SK-N-MC (cell line): ENCODE measurements at regions not wholly inside any gene's neighbourhood (a gene's known extent, or its start where the extent isn't known, plus 50 kb on each side); places are given as distances from the start of the nearest gene placed in this dataset.

ENCODE experiments used
- DNase-seq: peaks from one replicate; pipeline ENCODE4 v3.0.0-alpha.2; 2011; ENCODE audit warnings: low read depth, low spot score
- H3K27ac ChIP-seq: fragments of 200-600 bp; sonication (generic); 2 replicates; pipeline ENCODE4 v1.5.1; 2016; ENCODE audit warnings: mixed run types
- H3K36me3 ChIP-seq: fragments of 200-600 bp; sonication (generic); 2 replicates; pipeline ENCODE4 v1.6.1; 2017; ENCODE audit warnings: antibody characterized with exemption, low read length, mixed read lengths; ENCODE audit not compliant: insufficient read depth
- H3K4me3 ChIP-seq: fragments of 200-600 bp; sonication (generic); 2 replicates; pipeline ENCODE4 v1.5.1; 2016
- H3K9ac ChIP-seq: fragments of 200-600 bp; sonication (generic); 2 replicates; pipeline ENCODE4 v1.8.0; 2017; ENCODE audit warnings: mixed run types, mixed read lengths; ENCODE audit not compliant: insufficient read length
- H3K9me3 ChIP-seq: fragments of 200-600 bp; sonication (generic); 2 replicates; pipeline ENCODE4 v1.6.1; 2017; ENCODE audit warnings: low read depth, mild to moderate bottlenecking, antibody characterized with exemption, low read length, moderate library complexity, mixed read lengths
- EZH2 ChIP-seq: fragments of 200-600 bp; sonication (generic); IDR thresholded peaks from one replicate; pipeline ENCODE4 v1.6.1; 2017; ENCODE audit warnings: antibody characterized with exemption
- FOXP2 ChIP-seq: optimal IDR thresholded peaks from 2 replicates; pipeline ENCODE3; 2011; ENCODE audit warnings: mild to moderate bottlenecking, moderate library complexity; ENCODE audit not compliant: insufficient read depth; ENCODE audit errors: extremely low read length, control extremely low read depth
- POLR2AphosphoS5 ChIP-seq: IDR thresholded peaks from 2 replicates; pipeline ENCODE4 v1.6.1; 2012; ENCODE audit warnings: mild to moderate bottlenecking, low read depth, low read length, borderline replicate concordance

- Histone ChIP-seq H3K36me3 (no peaks in the 10 kb centered on the region), H3K27ac (no peak overlapping the region), H3K9ac (no peak overlapping the region), H3K9me3 (no peaks in the 10 kb centered on the region), H3K4me3 (no peak overlapping the region)
- no peak for TF ChIP-seq EZH2
- no peak for TF ChIP-seq FOXP2
- TF ChIP-seq POLR2AphosphoS5, result no peak
- DNase-seq, result no peak
These were observed 54.5 kb upstream of the GLI2 start for GRCh38 chr2:120681181-120681580.

DNA sequence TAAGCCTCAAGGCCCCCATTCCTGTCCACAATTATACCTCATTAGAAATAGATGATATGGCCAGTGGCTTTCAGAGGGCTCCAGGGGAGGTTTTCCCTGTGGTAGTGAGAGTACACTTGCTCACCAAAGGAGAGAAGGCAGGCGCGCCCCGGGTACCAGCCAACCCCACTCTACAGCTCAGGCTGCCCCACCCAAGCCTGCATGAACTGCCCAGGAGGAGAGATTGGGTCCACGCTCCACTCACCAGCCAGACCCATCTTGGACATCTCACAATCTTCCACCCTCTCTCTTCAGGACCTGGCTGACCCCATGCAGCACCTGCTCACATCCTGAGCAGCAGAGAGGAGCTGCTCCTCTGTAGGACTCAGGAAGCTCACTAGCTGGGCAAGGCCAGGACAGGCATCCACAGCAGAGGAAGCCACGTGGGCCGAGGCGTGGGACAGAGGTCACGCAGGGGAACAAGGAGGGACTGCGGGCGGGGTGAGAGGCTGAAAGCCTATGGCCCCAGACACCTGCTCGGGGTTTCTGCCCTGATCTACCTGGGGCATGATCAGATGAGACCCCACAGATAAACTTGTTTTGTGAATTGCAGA lies 53.9 kb upstream of the GLI2 start:
- H3K9ac ChIP-seq, result no peak overlapping the region
- H3K27ac ChIP-seq, result no peak overlapping the region
- no peaks in the 10 kb centered on the region for H3K36me3 ChIP-seq
- DNase-seq, result no peak
- TF ChIP-seq EZH2, result no peak
- TF ChIP-seq FOXP2, result no peak
- no peak for TF ChIP-seq POLR2AphosphoS5
- no peak overlapping the region for H3K4me3 ChIP-seq
- H3K9me3 ChIP-seq, result no peaks in the 10 kb centered on the region

DNA sequence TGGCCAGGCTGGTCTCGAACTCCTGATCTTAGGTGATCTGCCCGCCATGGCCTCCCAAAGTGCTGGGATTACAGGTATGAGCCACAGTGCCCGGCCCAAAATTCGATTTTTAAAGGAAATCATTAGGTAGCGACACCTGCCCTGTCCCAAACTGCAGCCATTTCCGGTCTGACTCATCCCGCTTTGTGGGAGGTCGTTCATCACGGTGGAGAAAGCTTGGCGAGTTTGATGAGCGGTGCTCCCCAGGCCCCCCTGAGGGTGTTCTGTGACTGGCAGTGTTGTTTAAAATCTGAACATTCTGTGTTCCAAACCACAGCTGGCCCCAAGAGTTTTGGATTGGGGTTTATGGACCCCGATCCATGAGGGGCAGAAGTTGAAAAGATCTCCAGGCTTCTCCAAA lies 53.0 kb upstream of the GLI2 start:
- no peak for DNase-seq
- Histone ChIP-seq H3K36me3 (no peaks in the 10 kb centered on the region), H3K9ac (no peak overlapping the region), H3K9me3 (no peaks in the 10 kb centered on the region), H3K27ac (no peak overlapping the region), H3K4me3 (no peak overlapping the region)
- TF ChIP-seq EZH2, result no peak
- TF ChIP-seq FOXP2, result no peak
- TF ChIP-seq POLR2AphosphoS5, result no peak

- H3K9me3 ChIP-seq, result no peaks in the 10 kb centered on the region
- no peak overlapping the region for H3K27ac ChIP-seq
- H3K4me3 ChIP-seq, result no peak overlapping the region
- no peak for DNase-seq
- TF ChIP-seq FOXP2 (no peak), POLR2AphosphoS5 (no peak), EZH2 (no peak)
- no peaks in the 10 kb centered on the region for H3K36me3 ChIP-seq
- H3K9ac ChIP-seq, result no peak overlapping the region
These were observed 52.6 kb upstream of the GLI2 start for GRCh38 chr2:120683081-120683480.

DNA sequence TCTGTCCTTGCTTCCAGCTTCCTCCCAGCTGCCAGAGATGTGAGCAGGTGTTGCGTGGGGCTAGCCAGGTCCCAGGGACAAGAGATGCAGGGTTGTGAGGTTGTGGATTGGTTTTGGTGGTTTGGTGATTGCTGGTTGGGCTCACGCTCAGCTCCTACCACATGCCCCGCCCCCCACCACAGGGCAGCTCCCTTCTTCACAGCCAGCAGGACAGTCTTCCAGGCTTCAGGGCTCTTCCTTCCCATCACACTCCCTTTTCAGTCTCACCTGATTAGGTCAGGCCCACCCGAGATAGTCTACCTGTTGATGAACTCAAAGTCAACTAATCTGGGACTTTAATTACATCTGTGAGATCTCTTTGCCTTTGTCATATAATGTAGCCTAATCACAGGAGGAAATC lies 52.0 kb upstream of the GLI2 start:
- TF ChIP-seq FOXP2 (no peak), EZH2 (no peak)
- Histone ChIP-seq H3K27ac (no peak overlapping the region), H3K9ac (no peak overlapping the region)

DNA sequence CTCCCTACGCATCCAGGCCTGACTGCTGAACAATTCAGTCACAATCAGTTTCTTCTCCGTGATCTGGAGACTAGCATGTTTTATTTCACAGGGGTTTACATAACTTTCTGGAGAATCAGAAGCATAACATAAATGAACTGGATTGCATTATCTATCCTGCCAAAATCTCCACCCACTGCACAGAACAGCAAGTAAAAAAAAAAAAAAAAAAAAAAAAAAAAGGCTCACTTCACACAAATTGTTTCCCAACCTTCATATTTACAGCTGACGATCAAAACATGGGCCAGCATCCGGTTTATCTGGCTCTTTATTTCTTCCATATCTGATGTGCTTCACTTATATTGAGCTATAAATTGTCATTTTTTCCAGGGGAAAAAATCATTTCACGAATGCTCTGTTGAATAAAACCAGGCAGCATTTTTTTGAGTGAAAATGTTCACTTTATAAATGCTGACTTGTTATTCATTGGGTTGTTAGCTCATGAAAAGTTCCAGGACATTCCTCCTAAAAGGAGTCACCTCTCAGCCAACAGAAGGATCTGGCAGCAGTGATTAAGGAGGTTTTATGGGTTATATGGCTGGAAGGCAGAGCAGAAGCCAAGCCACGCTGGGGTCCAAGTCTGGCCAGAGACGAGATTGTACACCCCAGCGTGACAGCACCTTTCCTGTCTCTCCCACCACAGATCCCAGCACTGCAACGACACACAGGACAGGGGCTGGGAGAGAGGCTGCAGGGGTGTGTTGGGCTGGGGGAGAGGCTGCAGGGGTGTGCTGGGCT lies 51.2 kb upstream of the GLI2 start:
- H3K27ac ChIP-seq, result no peak overlapping the region
- no peak for DNase-seq

More for the DNA sequence above, 52.0 kb upstream of the GLI2 start:
- no peaks in the 10 kb centered on the region for H3K9me3 ChIP-seq
- DNase-seq, result no peak
- no peak overlapping the region for H3K4me3 ChIP-seq
- H3K36me3 ChIP-seq, result no peaks in the 10 kb centered on the region

GRCh38 chr2:120685066-120685973 lies 50.3 kb upstream of the GLI2 start:
- no peak for DNase-seq
- Histone ChIP-seq H3K4me3 (no peak overlapping the region), H3K9me3 (no peaks in the 10 kb centered on the region), H3K9ac (no peak overlapping the region), H3K36me3 (no peaks in the 10 kb centered on the region), H3K27ac (no peak overlapping the region)
- no peak for TF ChIP-seq FOXP2
- no peak for TF ChIP-seq POLR2AphosphoS5
- no peak for TF ChIP-seq EZH2

More for the DNA sequence above, 51.2 kb upstream of the GLI2 start:
- Histone ChIP-seq H3K9me3 (no peaks in the 10 kb centered on the region), H3K9ac (no peak overlapping the region), H3K36me3 (no peaks in the 10 kb centered on the region), H3K4me3 (no peak overlapping the region)
- TF ChIP-seq POLR2AphosphoS5 (no peak), FOXP2 (no peak), EZH2 (no peak)
